ENCODE measurements at regions not wholly inside any gene's neighbourhood (a gene's known extent, or its start where the extent isn't known, plus 50 kb on each side); places are given as distances from the start of the nearest gene placed in this dataset.

- DNase-seq (ENCODE audit: low spot score) = no peak
These were observed 809.3 kb downstream of the HACE1 start for GRCh38 chr6:104050455-104050854.

DNA sequence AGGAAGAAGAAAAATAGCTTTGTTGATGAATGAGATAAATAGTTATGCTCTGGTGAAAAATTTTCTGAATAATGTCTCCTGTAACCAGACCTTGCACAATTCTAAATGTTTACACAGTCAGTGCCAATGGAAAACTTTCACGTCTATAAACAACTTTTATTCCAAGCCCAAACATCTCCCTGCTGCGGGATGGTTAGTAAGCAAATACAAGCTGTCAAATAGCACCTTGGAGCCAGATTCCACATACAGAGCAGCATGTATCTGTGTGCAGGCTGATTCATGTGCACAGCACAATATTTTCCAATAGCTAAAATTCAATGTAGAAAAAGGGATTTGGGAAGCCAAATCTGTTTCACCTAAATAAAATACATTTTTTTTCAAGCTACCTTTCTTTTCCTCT lies 813.3 kb downstream of the HACE1 start:
- no peak for DNase-seq (ENCODE audit: low spot score)

GRCh38 chr6:104031346-104031745 lies 828.4 kb downstream of the HACE1 start:
- no peak for DNase-seq (ENCODE audit: low spot score)

DNA sequence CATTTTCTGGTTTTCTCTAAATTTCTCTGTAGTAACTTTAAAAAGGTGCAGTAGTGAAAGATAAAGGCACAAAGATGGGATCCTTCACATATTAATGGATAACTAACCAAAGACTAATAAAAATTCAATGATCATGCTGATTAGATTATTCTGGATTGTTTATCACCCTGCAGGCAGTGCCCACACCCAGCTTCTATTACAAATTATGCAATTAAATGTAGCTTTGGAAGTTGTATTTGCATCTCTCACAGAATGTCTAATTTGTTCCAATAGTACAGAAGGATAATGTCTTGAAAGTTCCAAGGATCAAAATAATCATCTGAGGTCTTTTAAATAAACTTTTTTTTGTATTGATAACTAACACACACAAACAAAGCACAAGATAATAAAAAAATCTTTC lies 837.6 kb downstream of the HACE1 start:
- no peak for DNase-seq (ENCODE audit: low spot score)

DNA sequence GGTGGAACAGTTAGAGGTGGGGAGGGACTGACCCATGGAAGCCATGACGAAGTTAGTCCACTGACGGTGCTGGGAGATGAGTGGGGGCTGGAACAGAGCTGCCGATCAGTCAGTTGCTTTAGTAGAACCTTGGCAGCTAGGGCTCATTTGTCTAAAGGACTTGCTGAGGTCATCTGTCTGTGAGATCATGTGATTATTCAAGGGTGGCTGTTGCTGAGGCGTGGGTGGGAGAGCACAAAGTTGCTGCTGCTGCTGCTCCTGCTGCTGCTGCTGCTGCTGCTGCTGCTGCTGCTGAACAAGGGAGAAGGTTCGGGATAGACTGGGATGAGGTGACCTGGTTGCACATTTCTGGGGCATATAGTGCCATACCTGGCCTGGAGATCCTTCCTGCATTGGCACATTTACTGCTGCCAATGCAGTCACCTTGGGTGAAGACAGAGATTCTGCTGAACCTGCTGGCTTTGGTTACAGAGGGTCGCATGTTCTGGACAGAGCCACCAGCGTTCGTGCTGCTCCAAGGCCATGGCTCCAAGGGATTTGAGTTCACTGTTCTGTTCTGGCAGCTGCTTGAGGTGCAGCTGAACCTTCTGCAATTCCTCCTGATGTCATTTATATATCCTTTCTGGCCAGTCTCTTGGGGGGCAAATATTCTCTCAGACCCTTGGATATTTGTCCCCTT lies 840.5 kb downstream of the HACE1 start:
- no peak for DNase-seq (ENCODE audit: low spot score)

- no peak for DNase-seq (ENCODE audit: low spot score)
These were observed 842.0 kb downstream of the HACE1 start for GRCh38 chr6:104017410-104018381.

GRCh38 chr6:104014163-104014959 lies 845.4 kb downstream of the HACE1 start:
- no peak for DNase-seq (ENCODE audit: low spot score)

DNA sequence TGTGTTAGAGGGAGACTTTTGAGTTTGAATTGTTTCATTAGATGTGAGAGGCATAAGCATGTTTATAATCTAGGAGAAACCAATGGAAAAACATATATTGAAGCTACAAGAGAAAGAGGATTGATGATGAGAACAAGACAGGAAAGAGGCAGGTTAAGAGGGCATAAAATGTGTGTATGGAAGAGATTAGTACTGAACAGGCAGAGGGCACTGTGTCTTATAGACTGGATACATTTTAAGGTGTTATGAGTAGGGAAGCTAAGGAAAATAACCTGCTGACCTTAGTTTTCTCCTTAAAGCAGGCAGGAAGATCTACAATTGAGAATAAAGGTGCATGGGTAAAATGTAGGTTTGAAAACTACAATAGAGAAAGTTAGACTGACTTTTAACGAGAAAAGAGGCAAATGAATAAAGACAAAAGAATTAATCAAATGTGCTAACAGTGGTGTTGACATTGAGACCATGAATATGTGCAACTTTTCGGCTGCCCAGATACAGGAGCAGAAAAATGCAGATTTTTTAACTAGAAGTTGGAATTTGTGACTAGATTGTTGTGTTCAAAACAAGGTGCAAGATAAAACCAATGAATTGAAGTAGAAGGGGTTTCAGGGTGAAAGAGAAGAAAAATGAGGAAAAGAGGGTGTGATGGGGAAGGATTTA lies 846.3 kb downstream of the HACE1 start:
- no peak for DNase-seq (ENCODE audit: low spot score)

DNA sequence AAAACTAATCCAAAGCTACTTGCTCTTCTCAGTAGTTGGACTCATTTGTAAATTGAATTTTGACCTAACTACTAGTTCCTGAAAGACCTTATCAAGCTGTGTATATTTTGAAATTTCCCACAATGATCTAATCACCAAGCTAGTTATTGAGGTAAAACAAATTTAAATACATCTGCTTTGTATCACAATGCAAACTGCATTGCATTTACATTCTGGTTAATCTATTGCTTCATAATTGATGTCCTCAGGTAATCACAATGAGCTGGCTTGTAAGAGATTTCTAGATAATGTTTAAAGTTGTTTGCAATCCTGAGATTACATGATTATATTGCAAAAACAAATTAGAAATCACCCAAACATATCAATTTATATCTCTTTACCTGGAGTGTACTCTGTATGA lies 848.8 kb downstream of the HACE1 start:
- DNase-seq (ENCODE audit: low spot score) = no peak

DNA sequence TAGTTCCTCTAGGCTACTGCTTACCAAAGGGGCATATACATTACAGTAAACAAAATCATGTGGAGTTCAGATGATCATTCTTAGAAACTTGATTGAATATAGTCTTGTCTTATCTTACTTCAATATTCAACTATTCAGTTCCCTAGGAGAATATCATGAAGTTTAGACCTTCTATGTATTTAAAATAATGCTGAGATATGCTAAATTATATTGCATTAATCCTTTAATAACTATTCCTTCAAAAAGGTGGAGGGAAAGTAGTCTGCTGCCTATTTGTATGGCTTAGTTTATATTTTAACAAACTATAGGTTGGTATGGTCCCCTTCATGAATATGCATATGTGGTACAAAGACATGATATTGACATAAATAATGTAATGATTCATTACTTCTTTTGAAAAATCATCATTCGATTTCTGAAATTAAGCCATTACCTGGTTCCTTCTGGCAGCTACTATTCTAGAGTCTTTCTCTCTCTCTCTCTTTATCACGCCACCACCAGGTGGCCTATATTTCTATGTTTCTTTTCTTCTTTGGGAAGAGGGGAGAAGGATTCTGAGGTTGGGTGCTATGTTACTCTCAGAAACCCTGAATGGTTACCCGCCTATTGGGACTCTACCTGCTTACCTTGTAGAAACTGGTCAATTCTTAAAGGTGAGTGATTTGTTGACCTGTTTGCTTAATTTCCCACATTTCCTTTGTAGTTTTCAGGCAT lies 855.8 kb downstream of the HACE1 start:
- DNase-seq (ENCODE audit: low spot score) = no peak

- DNase-seq (ENCODE audit: low spot score) = no peak
These were observed 864.1 kb downstream of the HACE1 start for GRCh38 chr6:103995571-103995970.

DNA sequence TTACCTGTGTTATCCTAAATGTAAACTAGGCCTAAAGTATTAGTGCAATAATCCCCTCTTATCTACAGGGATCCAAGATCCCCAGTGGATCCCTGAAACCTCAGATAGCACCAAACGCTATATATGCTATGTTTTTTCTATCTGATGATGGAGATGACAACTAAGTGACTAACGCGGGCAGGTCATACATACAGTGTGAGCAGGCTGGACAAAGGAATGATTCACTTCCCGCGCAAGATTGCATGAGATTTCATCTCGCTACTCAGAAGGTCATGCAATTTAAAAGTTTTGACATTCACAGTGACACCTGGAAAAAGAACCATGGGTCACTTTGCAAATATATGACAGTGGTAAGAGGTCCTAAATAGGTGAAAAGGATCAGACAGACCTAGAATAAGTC lies 875.9 kb downstream of the HACE1 start:
- no peak for DNase-seq (ENCODE audit: low spot score)

DNA sequence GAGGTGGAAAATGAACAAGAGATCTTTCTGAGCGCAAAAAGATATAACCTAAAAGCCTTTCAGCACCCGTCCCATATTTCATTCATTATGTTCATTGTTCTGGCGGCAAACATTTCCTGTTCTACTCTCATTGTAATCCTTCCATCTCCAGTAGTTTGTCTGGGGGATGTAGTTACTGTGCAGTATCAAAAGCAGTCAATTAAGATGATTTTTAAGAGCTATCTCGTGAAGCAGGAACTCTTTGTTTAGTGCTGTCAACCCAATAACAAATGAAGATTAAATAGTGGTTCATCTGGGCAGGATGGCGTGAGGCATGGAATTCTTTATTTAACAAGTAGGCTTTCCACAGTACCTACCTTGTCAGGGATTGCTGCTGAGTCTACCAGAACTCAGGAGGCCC lies 876.7 kb downstream of the HACE1 start:
- DNase-seq (ENCODE audit: low spot score) = no peak

GRCh38 chr6:103982574-103982973 lies 877.1 kb downstream of the HACE1 start:
- no peak for DNase-seq (ENCODE audit: low spot score)

DNA sequence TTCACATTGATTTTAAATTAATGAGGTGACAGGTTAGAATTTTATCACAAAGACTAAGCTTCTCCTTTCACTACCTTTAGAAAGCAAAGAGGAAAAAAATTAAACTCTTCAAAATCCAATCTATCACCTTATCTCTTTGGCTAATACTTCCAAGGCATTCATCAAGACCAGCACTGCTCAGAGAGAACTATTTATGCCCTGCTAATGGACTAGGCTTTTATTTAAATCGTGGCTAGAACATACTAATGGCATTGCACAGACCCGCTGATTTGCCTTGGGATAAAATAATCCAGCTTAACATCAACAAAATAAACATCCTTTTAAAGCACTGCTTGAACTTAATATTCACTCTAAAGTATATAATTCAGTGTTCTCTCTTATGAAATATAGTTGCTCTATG lies 880.4 kb downstream of the HACE1 start:
- no peak for DNase-seq (ENCODE audit: low spot score)

DNA sequence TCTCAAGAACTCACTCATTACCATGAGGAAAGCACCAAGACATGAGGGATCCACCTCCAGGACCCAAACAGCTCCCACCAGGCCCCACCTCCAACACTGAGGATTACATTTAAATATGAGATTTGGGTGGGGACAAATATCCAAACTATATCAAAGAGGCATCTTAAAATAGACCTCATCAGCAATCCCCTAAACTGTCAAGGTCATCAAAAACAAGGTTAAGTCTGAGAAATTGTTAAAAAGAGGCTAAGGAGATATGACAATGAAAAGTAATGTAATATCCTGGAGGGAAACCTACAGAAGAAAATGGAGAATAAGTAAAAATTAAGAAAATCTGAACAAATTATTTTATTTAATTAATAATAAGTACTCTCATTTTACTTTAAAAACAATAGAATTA lies 922.3 kb downstream of the HACE1 start:
- no peak for DNase-seq (ENCODE audit: low spot score)

- DNase-seq (ENCODE audit: low spot score) = no peak
These were observed 934.4 kb downstream of the HACE1 start for GRCh38 chr6:103925317-103925716.

DNA sequence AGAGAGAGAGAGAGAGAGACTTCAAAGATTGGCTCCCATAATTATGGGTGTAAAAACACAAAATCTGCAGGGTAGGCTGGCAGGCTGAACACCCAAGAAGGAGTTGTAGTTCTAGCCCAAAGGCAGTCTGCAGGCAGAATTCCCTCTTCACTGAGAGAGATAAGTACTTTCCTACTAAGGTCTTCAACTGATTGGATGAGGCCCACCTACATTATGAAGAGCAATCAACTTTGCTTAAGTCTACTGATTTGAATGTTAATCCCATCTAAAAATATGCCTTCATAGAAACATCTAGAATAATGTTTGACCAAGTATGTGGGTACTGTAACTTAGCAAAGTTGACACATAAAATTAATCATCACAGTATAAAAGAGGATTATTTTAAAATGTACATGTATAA lies 949.7 kb downstream of the HACE1 start:
- no peak for DNase-seq (ENCODE audit: low spot score)

- DNase-seq (ENCODE audit: low spot score) = no peak
These were observed 950.8 kb downstream of the HACE1 start for GRCh38 chr6:103908898-103909297.

- no peak for DNase-seq (ENCODE audit: low spot score)
These were observed 964.6 kb downstream of the HACE1 start for GRCh38 chr6:103895136-103895535.

DNA sequence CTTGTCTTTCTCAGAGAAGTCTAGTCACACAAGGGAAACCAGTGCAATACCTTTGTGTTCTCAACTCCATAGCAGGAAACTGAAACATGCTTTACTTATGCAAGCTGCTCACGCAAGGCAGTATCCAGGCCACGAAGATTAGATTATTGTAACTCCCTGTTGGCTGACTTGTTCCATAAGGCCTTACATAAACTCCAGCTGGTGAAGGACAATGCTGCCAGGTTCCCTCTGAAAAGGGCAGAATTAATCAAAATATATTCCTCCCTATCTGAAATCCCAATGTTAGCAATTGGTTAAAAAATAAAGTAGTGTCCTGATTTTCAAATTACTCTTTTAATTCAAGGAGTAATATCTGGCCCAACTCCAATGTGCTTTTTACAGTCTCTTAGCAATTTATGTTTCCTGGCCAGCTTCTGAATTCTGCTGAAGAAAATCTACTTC lies 966.6 kb downstream of the HACE1 start:
- no peak for DNase-seq (ENCODE audit: low spot score)
